GM12878 (cell line): ENCODE measurements at regions not wholly inside any gene's neighbourhood (a gene's known extent, or its start where the extent isn't known, plus 50 kb on each side); places are given as distances from the start of the nearest gene placed in this dataset.

Source experiments
- POLR2A ChIP-seq: IDR thresholded peaks from 2 replicates; pipeline ENCODE4 v1.6.1; 2011; ENCODE audit warnings: low read depth, mild to moderate bottlenecking, low read length
- RAD21 ChIP-seq: IDR thresholded peaks from 2 replicates; pipeline ENCODE4 v1.6.1; 2011; ENCODE audit warnings: mild to moderate bottlenecking, low read depth, low read length, moderate library complexity; ENCODE audit not compliant: insufficient read depth
- TBL1XR1 ChIP-seq: IDR thresholded peaks from 2 replicates; pipeline ENCODE4 v1.6.1; 2012; ENCODE audit warnings: low read depth, low read length, improper control_type of control experiment

GRCh38 chr2:176947754-176948153 is 264.8 kb upstream of the HNRNPA3 start:
- TF ChIP-seq POLR2A, result no peak
- no peak for TF ChIP-seq TBL1XR1
- no peak for TF ChIP-seq RAD21
